Neuron (in vitro differentiated cells): ENCODE measurements at regions not wholly inside any gene's neighbourhood (a gene's known extent, or its start where the extent isn't known, plus 50 kb on each side); places are given as distances from the start of the nearest gene placed in this dataset.
"Not testable (repeated sequence)": the region's sequence is repeated elsewhere in the genome, so short reads cannot be mapped to it uniquely, and the experiment has no call there.

Experiments used
- H2AFZ ChIP-seq: one replicate; pipeline ENCODE4 v1.6.1; 2013; ENCODE audit warnings: low read depth, mild to moderate bottlenecking, inconsistent platforms, low read length, moderate library complexity
- H3K27me3 ChIP-seq: one replicate; pipeline ENCODE4 v1.6.1; 2013; ENCODE audit warnings: low read length; ENCODE audit not compliant: insufficient read depth
- H3K36me3 ChIP-seq: one replicate; pipeline ENCODE4 v1.6.1; 2013; ENCODE audit warnings: low read length; ENCODE audit not compliant: insufficient read depth
- H3K4me1 ChIP-seq: one replicate; pipeline ENCODE4 v1.6.1; 2013; ENCODE audit warnings: low read length; ENCODE audit not compliant: insufficient read depth
- H3K4me3 ChIP-seq: 2 replicates; pipeline ENCODE4 v1.5.1; 2013; ENCODE audit warnings: mild to moderate bottlenecking, low read length, moderate library complexity
- H3K9me3 ChIP-seq: one replicate; pipeline ENCODE4 v1.6.1; 2013; ENCODE audit warnings: low read length

DNA sequence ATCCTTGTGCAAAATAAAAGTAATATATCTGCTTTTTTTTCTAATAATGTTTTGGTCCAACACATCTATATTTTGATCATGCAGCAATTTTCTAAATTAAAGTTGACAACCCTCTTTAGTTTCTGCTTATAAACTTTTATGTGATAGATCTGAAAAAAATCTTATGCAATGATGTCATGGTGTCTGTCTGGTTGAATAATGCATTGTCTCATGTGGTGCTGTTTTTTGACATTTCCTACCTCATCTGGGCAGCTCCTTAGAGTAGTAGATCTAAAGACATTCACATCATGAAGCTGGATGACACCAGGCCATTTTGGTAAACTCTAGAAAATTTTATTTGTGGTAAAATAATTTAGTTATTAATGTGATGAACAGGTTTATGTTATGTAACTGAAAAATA, 106.8 kb upstream of the FN1 start:
- H2AFZ ChIP-seq, result no peak overlapping the region
- no peaks in the 10 kb centered on the region for H3K9me3 ChIP-seq
- no peaks in the 10 kb centered on the region for H3K4me1 ChIP-seq
- H3K4me3 ChIP-seq, result no peak overlapping the region
- H3K36me3 ChIP-seq, result no peaks in the 10 kb centered on the region
- H3K27me3 ChIP-seq, result no peaks in the 10 kb centered on the region

DNA sequence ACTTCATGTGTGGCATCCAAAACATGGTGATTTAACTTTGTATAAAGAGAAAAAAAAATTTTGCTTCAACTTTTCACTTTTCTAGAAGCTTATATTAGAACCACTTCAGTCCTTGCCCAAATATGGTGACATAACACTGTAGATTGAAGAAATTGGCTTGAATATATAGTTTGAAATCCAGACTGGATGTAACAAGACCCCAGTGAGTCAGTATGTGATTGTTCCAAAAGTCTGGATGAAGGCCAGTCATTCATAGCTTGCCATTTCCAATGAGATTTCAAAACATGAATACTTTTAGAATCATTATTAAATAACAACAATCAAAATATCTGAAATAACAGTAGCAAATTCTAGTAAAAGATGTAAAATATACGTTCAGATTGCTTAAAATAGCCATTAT, 104.8 kb upstream of the FN1 start:
- H2AFZ ChIP-seq, result no peak overlapping the region
- no peaks in the 10 kb centered on the region for H3K4me1 ChIP-seq
- no peak overlapping the region for H3K4me3 ChIP-seq
- no peaks in the 10 kb centered on the region for H3K27me3 ChIP-seq
- no peaks in the 10 kb centered on the region for H3K36me3 ChIP-seq
- H3K9me3 ChIP-seq, result no peaks in the 10 kb centered on the region

DNA sequence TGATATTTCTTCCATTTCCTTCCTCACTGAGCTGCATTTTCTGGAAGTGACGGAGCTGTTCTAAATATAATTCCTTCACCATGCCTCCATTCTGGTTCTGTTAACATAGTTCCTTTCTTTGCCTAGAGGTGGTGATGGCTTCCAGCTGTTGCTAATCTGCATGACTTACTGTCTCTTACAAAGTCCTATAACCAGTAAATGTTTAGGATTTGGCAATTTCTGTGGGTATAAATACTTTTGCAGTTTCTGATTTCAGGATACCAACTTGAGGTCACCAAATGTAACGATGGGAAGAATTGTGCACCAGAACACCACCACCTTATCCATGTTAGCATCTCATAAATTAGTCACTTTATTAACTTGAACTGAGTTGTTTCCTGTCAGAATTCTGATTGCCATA, 101.7 kb upstream of the FN1 start:
- H3K4me3 ChIP-seq, result no peak overlapping the region
- H3K9me3 ChIP-seq, result no peaks in the 10 kb centered on the region
- H2AFZ ChIP-seq, result no peak overlapping the region
- no peaks in the 10 kb centered on the region for H3K27me3 ChIP-seq
- H3K36me3 ChIP-seq, result no peaks in the 10 kb centered on the region
- H3K4me1 ChIP-seq, result no peaks in the 10 kb centered on the region

DNA sequence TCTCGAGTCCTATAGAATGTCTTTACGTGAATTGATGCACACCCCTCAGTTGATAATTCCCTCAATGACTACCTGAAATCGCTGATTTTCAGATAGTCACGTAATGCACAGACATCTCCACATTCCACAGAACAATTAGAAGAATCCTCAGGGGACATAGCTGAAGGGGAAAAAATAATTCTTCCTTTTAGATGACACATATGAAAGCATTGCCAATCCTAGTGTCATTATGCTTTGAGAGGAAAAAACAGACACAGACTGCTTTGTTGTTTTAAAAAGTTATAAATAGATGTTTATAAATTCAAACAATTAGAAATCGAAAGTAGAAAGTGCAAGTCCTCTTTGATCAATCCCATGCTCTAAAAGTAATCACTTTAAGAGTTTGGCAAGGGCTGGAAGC, 100.6 kb upstream of the FN1 start:
- H3K36me3 ChIP-seq, result no peaks in the 10 kb centered on the region
- H3K4me1 ChIP-seq, result no peaks in the 10 kb centered on the region
- no peaks in the 10 kb centered on the region for H3K27me3 ChIP-seq
- no peak overlapping the region for H3K4me3 ChIP-seq
- no peaks in the 10 kb centered on the region for H3K9me3 ChIP-seq
- H2AFZ ChIP-seq, result no peak overlapping the region

DNA sequence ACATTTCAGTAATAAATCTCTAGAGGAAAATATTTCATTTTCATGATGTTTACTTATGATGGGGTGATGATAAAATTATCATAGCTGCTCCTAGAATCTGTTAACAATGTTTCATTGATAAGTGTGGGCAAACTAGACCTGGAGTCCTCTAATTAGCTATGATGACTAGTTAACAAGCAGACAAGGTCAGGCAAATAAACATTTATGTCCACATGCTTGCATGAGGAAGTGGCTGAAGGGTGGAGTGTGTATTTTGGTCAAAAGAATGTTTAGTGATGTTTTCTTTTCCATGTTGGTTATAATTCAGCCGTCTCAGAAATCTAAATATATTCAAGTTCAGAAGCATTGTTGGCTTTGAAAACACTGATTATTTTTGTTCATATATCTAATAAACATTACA, 99.9 kb upstream of the FN1 start:
- no peak overlapping the region for H3K4me3 ChIP-seq

DNA sequence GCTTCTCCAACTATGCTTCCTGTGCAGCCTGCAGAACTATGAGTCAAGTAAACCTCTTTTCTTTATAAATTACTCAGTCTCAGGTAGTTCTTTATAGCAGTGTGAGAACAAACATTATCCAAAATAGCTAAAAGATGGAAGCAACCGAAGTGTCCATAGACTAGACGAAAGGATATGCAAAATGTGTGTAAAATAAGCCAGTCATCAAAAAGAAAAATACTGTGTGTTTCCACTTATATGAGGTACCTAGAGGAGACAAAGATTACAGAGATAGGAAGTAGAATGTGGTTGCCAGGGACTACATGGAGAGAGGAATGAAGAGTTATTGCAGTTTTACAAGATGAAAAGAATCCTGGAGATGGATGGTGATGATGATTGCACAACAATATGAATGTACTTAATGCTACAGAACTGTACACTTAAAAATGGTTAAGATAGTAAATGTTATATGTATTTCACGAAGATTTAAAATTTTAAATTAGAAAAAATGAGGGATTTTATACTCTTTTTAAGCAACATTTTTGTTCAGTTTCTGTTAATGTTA, 99.3 kb upstream of the FN1 start:
- Histone ChIP-seq H3K36me3 (no peaks in the 10 kb centered on the region), H3K4me1 (no peaks in the 10 kb centered on the region)

More for the DNA sequence above, 99.9 kb upstream of the FN1 start:
- Histone ChIP-seq H2AFZ (no peak overlapping the region), H3K9me3 (no peaks in the 10 kb centered on the region), H3K4me1 (no peaks in the 10 kb centered on the region), H3K36me3 (no peaks in the 10 kb centered on the region), H3K27me3 (no peaks in the 10 kb centered on the region)

DNA sequence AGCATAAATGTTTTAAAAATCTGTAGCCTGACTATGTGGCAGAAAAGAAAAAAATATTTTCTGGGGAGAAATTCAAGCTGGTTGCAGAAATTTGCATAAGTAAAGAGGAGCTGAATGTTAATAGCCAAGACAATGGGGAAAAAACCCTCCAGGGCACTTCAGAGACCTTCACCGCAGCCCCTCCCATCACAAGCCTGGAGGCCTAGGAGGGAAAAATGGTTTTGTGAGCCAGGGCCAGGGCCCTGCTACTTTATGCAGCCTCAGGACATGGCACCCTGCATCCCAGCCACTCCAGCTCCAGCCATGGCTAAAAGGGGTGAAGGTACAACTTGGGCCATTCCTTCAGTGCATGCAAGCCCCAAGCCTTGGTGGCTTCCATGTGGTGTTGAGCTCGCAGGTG, 97.8 kb upstream of the FN1 start:
- not testable (repeated sequence) for H3K36me3 ChIP-seq, H2AFZ ChIP-seq, H3K4me1 ChIP-seq, H3K27me3 ChIP-seq, H3K9me3 ChIP-seq, H3K4me3 ChIP-seq

More for the DNA sequence above, 99.3 kb upstream of the FN1 start:
- no peak overlapping the region for H2AFZ ChIP-seq
- H3K27me3 ChIP-seq, result no peaks in the 10 kb centered on the region
- H3K4me3 ChIP-seq, result no peak overlapping the region
- no peaks in the 10 kb centered on the region for H3K9me3 ChIP-seq

DNA sequence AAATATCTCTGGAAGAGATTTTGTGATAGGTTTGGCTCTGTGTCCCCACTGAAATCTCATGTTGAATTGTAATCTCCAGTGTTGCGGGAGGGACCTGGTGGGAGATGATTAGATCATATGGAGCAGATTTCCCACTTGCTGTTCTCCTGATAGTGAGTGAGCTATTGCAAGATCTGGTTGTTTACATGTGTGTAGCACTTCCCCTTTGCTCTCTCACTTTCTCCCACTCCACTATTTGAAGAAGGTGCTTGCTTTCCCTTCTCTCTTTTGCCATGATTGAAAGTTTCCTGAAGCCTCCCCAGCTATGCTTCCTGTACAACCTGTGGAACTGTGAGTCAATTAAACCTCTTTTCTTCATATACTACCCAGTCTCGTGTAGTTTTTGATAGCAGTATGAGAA, 97.0 kb upstream of the FN1 start:
- H3K4me1 ChIP-seq, result no peaks in the 10 kb centered on the region
- no peaks in the 10 kb centered on the region for H3K27me3 ChIP-seq
- H3K9me3 ChIP-seq, result no peaks in the 10 kb centered on the region
- no peaks in the 10 kb centered on the region for H3K36me3 ChIP-seq
- no peak overlapping the region for H3K4me3 ChIP-seq
- no peak overlapping the region for H2AFZ ChIP-seq

DNA sequence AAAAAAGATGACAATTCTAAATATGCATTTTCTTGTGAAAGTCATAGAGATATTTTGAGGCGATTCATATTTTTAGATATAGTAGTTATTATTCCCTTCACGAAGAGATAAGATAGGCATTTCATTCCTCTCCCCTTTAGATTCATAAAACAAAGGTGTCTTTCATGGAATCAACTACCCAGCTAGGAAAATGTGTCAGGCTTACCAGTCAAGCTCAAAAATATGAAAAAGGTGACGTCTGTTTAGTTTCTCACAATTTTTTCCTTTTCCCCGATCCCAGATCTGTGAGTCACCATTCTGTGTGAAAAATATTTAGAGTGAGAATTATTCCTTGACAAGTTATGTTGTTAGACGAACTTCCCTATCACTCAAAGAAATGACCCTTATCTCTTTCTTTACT, 95.4 kb upstream of the FN1 start:
- Histone ChIP-seq H3K4me3 (no peak overlapping the region), H3K36me3 (no peaks in the 10 kb centered on the region), H2AFZ (no peak overlapping the region), H3K4me1 (no peaks in the 10 kb centered on the region), H3K27me3 (no peaks in the 10 kb centered on the region), H3K9me3 (no peaks in the 10 kb centered on the region)

DNA sequence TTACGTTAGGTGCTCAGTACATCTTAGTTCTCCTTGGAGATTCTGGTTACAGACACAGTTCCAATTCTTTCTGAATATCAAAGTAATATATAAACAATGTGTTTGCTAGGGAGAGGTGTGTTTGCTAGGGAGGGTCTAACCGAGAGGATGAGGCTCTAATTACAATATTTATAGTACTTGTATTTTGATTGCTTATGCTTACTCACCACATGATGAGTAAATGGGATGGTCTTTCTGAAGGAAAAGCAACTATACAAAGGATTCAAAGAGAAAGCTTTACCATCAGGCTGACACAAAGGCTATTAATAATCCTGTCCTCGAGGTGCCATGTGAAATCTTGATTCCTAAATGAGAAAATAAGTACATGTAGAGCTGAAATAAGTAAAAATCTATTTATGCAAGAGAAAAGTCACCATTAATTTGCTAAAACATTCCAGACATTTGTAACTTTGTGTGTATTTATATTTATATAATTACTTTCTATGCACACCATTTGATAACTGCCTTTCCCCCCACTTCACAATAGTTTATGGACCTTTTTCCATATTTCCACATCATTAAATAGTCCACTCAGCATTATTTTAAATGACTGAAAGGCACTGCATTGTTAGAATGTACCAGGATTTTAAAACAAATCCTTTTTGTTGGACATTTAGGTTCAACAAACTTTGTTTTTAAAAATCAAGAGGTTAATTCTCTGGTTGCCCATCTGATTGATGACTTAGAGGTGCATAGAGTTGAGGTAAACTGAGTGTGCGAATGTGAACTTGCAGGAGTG, 94.5 kb upstream of the FN1 start:
- H3K9me3 ChIP-seq, result no peaks in the 10 kb centered on the region
- H2AFZ ChIP-seq, result no peak overlapping the region
- no peaks in the 10 kb centered on the region for H3K36me3 ChIP-seq
- no peaks in the 10 kb centered on the region for H3K27me3 ChIP-seq
- no peaks in the 10 kb centered on the region for H3K4me1 ChIP-seq
- H3K4me3 ChIP-seq, result no peak overlapping the region

DNA sequence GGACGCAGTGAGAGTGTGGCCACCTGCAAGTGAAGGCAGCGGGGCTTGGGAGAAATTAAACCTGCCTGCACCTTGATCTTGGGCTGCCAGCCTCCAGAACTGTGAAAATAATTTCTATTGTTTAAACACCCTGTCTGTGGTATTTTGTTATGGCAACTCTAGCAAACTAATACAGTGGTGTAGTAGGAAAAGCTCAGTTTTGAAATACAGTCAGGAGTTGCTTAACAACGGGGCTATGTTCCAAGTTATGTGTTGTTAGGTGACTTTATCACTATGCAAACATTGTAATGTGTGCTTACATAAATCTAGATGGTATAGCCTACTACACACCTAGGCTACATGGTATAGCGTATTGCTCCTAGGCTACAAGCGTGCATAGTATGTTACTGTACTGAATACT, 93.4 kb upstream of the FN1 start:
- Histone ChIP-seq H3K4me1 (no peaks in the 10 kb centered on the region), H3K4me3 (no peak overlapping the region), H3K9me3 (no peaks in the 10 kb centered on the region), H3K27me3 (no peaks in the 10 kb centered on the region), H3K36me3 (no peaks in the 10 kb centered on the region), H2AFZ (no peak overlapping the region)

DNA sequence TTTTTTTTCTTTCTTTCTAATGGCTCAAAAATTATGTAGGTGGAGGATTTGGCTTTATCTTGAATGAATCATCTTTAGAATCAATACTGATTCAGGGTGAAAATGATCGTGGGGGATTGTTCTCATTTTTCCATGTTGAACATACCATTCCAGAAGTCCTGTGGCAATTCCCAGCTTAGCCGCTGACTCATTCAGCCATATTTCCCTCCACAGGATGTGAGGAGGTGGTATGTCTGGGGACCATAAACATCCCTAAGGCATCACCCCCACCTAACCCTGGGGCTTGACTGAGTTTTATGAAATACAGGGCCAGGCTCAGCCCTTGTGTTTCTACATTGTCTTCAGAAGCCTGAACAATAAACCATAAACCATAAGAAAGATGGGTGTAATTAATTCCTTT, 92.7 kb upstream of the FN1 start:
- Histone ChIP-seq H3K4me1 (no peaks in the 10 kb centered on the region), H3K27me3 (no peaks in the 10 kb centered on the region), H3K36me3 (no peaks in the 10 kb centered on the region)

DNA sequence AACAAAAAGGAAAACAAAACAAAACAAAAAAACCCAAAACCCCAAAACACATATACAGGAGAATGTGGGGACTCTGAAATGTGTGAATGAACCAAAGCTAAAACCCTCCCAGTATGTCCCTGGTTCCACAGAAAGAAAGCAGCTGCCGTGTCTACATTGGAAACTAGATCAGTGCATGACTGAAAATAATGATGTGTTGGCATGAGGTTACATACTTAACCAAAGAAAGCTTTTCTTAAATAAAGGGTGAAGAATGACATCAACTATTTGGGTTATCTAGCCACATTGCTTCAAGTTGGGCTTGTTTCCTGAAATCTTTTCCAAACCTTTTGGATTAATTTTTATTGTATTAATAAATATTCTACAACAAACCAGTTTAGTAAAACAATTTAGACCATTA, 91.9 kb upstream of the FN1 start:
- Histone ChIP-seq H3K36me3 (no peaks in the 10 kb centered on the region), H3K27me3 (no peaks in the 10 kb centered on the region), H3K9me3 (no peaks in the 10 kb centered on the region), H2AFZ (no peak overlapping the region), H3K4me1 (no peaks in the 10 kb centered on the region), H3K4me3 (no peak overlapping the region)

More for the DNA sequence above, 92.7 kb upstream of the FN1 start:
- no peaks in the 10 kb centered on the region for H3K9me3 ChIP-seq
- no peak overlapping the region for H2AFZ ChIP-seq
- no peak overlapping the region for H3K4me3 ChIP-seq

DNA sequence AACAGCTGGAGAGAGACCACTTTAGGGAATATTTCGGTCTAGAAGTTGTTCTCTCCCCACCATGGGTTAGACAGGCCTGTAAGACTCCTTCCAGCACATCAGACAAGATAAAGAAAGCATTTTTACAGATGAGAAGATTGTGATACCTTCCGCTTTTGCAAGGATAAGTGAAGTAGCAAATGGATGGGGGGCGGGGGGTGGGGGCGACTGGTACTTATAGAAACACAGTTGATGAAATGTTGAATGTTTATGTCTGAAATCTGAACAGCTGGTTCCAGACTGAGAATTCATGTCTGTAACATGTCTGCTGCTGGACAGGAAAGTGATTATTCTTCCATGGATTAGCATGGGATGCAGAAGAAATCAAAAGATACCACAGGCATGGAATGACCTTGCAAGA, 90.5 kb upstream of the FN1 start:
- H3K27me3 ChIP-seq, result no peaks in the 10 kb centered on the region
- H3K9me3 ChIP-seq, result no peaks in the 10 kb centered on the region
- H3K4me3 ChIP-seq, result no peak overlapping the region
- no peaks in the 10 kb centered on the region for H3K36me3 ChIP-seq
- no peaks in the 10 kb centered on the region for H3K4me1 ChIP-seq
- H2AFZ ChIP-seq, result no peak overlapping the region
